Neural cell (in vitro differentiated cells): ENCODE measurements at regions not wholly inside any gene's neighbourhood (a gene's known extent, or its start where the extent isn't known, plus 50 kb on each side); places are given as distances from the start of the nearest gene placed in this dataset.

Experiments used
- H2AFZ ChIP-seq: fragments of 200-600, 300-800 bp; sonication (generic), shearing (Covaris generic); 2 replicates; pipeline ENCODE4 v1.6.0; 2014; ENCODE audit warnings: low read depth, mild to moderate bottlenecking, antibody characterized with exemption, low read length, moderate library complexity
- H3F3A ChIP-seq: fragments of 200-600 bp; shearing (Covaris generic); 2 replicates; pipeline ENCODE4 v1.6.1; 2016; ENCODE audit warnings: mild to moderate bottlenecking, moderate library complexity, mixed read lengths, antibody characterized with exemption, low read length; ENCODE audit not compliant: insufficient read depth, poor library complexity, severe bottlenecking
- H3K27ac ChIP-seq: fragments of 200-600, 300-800 bp; sonication (generic), shearing (Covaris generic); 2 replicates; pipeline ENCODE4 v1.5.1; 2014; ENCODE audit warnings: mild to moderate bottlenecking, low read length, moderate library complexity
- H3K27me3 ChIP-seq: fragments of 300-800, 200-600 bp; sonication (generic), shearing (Covaris generic); 2 replicates; pipeline ENCODE4 v1.6.0; 2014; ENCODE audit warnings: mild to moderate bottlenecking, low read depth, low read length, moderate library complexity; ENCODE audit not compliant: insufficient read depth
- H3K36me3 ChIP-seq: fragments of 300-800, 200-600 bp; sonication (generic), shearing (Covaris generic); 2 replicates; pipeline ENCODE4 v1.5.1; 2014; ENCODE audit warnings: mild to moderate bottlenecking, antibody characterized with exemption, low read length, moderate library complexity; ENCODE audit not compliant: insufficient read depth
- H3K4me2 ChIP-seq: fragments of 300-800, 200-600 bp; sonication (generic), shearing (Covaris generic); 2 replicates; pipeline ENCODE4 v1.6.0; 2014; ENCODE audit warnings: mild to moderate bottlenecking, low read length
- H3K4me3 ChIP-seq: fragments of 300-800, 200-600 bp; sonication (generic), shearing (Covaris generic); 2 replicates; pipeline ENCODE4 v1.5.1; 2014; ENCODE audit warnings: mild to moderate bottlenecking, low read length, moderate library complexity
- H3K79me2 ChIP-seq: fragments of 200-600 bp; shearing (Covaris generic); replicated peaks from 2 replicates; pipeline ENCODE4 v1.6.0; 2014; ENCODE audit warnings: mild to moderate bottlenecking, low read length, moderate library complexity; ENCODE audit not compliant: insufficient read depth
- H3K9ac ChIP-seq: fragments of 300-800, 200-600 bp; sonication (generic), shearing (Covaris generic); 2 replicates; pipeline ENCODE4 v1.6.1; 2016; ENCODE audit warnings: mild to moderate bottlenecking, low read length, mixed read lengths
- H3K9me2 ChIP-seq: fragments of 200-600 bp; shearing (Covaris generic); 2 replicates; pipeline ENCODE4 v1.6.1; 2016; ENCODE audit warnings: mild to moderate bottlenecking, low read length, mixed read lengths; ENCODE audit not compliant: insufficient read depth
- H3K9me3 ChIP-seq: fragments of 200-600, 300-800 bp; sonication (generic), shearing (Covaris generic); 2 replicates; pipeline ENCODE4 v1.6.1; 2016; ENCODE audit warnings: mild to moderate bottlenecking, mixed run types, low read length, moderate library complexity, mixed read lengths
- H4K20me1 ChIP-seq: fragments of 200-600 bp; shearing (Covaris generic); 2 replicates; pipeline ENCODE4 v1.6.1; 2016; ENCODE audit warnings: mild to moderate bottlenecking, mixed run types; ENCODE audit not compliant: insufficient read depth
- EP300 ChIP-seq: fragments of 450-650 bp; conservative IDR thresholded peaks from 2 replicates; pipeline ENCODE4 v1.6.1; 2014; ENCODE audit warnings: antibody characterized with exemption, mild to moderate bottlenecking, moderate library complexity; ENCODE audit not compliant: poor library complexity, severe bottlenecking
- EZH2 ChIP-seq: fragments of 200-600, 300-800 bp; shearing (Covaris generic), sonication (generic); IDR thresholded peaks from 2 replicates; pipeline ENCODE4 v1.6.1; 2014; ENCODE audit warnings: antibody characterized with exemption, low read length, borderline replicate concordance, mild to moderate bottlenecking; ENCODE audit not compliant: insufficient read depth, poor library complexity, severe bottlenecking
- MXI1 ChIP-seq: fragments of 450-650 bp; conservative IDR thresholded peaks from 2 replicates; pipeline ENCODE4 v1.6.1; 2014; ENCODE audit warnings: antibody characterized with exemption, mild to moderate bottlenecking; ENCODE audit not compliant: poor library complexity, severe bottlenecking
- POLR2AphosphoS5 ChIP-seq: IDR thresholded peaks from 2 replicates; pipeline ENCODE4 v1.6.1; 2012
- RAD21 ChIP-seq: fragments of 450-650 bp; conservative IDR thresholded peaks from 2 replicates; pipeline ENCODE4 v1.6.1; 2014; ENCODE audit warnings: antibody characterized with exemption, mild to moderate bottlenecking, moderate library complexity
- SMC3 ChIP-seq: fragments of 450-650 bp; conservative IDR thresholded peaks from 2 replicates; pipeline ENCODE4 v1.6.1; 2014; ENCODE audit warnings: antibody characterized with exemption, mild to moderate bottlenecking, moderate library complexity; ENCODE audit not compliant: poor library complexity
- TAF1 ChIP-seq: IDR thresholded peaks from 2 replicates; pipeline ENCODE4 v1.6.1; 2012; ENCODE audit warnings: low read depth
- TF ChIP-seq, protein P1 (sequence below): fragments of 450-650 bp; IDR thresholded peaks from 2 replicates; pipeline ENCODE4 v1.5.1; 2014; ENCODE audit warnings: antibody characterized with exemption, mild to moderate bottlenecking, moderate library complexity; ENCODE audit not compliant: poor library complexity, severe bottlenecking
- TF ChIP-seq, protein P2 (sequence below): IDR thresholded peaks from 2 replicates; pipeline ENCODE4 v1.6.1; 2012; ENCODE audit warnings: borderline replicate concordance

DNA sequence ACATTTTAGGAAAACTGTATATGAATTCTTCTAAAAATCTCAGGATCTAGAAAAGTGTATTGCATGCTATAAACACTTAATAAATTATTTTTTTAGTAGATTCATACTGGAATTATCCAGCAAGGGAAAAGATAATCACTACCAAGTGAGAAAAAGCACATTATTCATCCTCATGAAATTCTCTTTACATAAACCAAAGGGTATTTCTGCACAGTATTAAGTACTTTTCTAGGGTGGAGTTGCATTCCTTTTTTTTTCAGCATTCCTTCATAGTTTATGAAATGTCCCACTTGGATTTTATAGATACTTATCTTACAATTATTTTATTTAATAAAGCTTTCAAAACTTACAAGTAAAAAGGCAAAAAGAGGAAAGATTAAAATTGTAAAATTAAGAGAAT lies 403.3 kb downstream of the HGF start:
- no peaks in the 10 kb centered on the region for H3K9me3 ChIP-seq
- H3K27ac ChIP-seq: no peak overlapping the region

DNA sequence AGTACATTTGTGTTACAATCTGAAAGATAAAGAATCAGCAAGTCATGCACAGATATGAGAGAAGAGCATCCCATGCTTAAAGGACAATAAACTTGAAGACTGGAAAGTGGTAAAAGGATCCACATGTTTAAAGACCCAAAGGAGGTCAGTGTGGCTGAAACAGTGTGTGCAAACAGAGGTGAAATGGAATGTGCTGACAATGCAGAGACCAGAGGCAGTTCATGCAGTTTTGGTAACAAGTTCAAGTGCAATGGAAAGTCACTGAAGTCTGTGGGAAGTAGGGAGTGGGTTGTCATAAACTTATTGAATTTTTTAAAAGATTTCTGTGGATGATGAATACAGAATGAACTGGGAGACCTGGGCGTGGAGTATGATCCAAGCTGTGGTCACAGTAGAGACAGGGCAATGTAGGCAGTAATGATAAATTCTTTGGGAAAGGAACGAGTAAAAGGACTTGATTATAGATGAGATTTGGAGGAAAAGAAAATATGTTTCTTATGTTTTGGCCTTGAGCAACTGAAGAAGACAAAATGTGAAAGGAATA lies 408.0 kb downstream of the HGF start:
- Histone ChIP-seq H2AFZ (no peak overlapping the region), H3K36me3 (no peaks in the 10 kb centered on the region), H3K4me3 (no peak overlapping the region), H3K4me2 (no peak overlapping the region), H4K20me1 (no peaks in the 10 kb centered on the region), H3K9ac (no peak overlapping the region), H3K27ac (no peak overlapping the region), H3F3A (no peaks in the 10 kb centered on the region), H3K9me2 (no peaks in the 10 kb centered on the region), H3K79me2 (no peaks in the 10 kb centered on the region), H3K27me3 (no peaks in the 10 kb centered on the region), H3K9me3 (no peaks in the 10 kb centered on the region)
- no peak for TF ChIP-seq RAD21
- TF ChIP-seq TAF1: no peak

More for the DNA sequence above, 403.3 kb downstream of the HGF start:
- Histone ChIP-seq H3F3A (no peaks in the 10 kb centered on the region), H3K9ac (no peak overlapping the region), H3K27me3 (no peaks in the 10 kb centered on the region), H3K9me2 (no peaks in the 10 kb centered on the region), H3K4me2 (no peak overlapping the region), H3K36me3 (no peaks in the 10 kb centered on the region), H4K20me1 (no peaks in the 10 kb centered on the region), H3K79me2 (no peaks in the 10 kb centered on the region), H3K4me3 (no peak overlapping the region), H2AFZ (no peak overlapping the region)
- TF ChIP-seq, protein P1, sequence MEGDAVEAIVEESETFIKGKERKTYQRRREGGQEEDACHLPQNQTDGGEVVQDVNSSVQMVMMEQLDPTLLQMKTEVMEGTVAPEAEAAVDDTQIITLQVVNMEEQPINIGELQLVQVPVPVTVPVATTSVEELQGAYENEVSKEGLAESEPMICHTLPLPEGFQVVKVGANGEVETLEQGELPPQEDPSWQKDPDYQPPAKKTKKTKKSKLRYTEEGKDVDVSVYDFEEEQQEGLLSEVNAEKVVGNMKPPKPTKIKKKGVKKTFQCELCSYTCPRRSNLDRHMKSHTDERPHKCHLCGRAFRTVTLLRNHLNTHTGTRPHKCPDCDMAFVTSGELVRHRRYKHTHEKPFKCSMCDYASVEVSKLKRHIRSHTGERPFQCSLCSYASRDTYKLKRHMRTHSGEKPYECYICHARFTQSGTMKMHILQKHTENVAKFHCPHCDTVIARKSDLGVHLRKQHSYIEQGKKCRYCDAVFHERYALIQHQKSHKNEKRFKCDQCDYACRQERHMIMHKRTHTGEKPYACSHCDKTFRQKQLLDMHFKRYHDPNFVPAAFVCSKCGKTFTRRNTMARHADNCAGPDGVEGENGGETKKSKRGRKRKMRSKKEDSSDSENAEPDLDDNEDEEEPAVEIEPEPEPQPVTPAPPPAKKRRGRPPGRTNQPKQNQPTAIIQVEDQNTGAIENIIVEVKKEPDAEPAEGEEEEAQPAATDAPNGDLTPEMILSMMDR: no peak
- TF ChIP-seq EP300 (no peak), EZH2 (no peak), SMC3 (no peak), TAF1 (no peak), RAD21 (no peak), MXI1 (no peak), POLR2AphosphoS5 (no peak)
- TF ChIP-seq, protein P2, sequence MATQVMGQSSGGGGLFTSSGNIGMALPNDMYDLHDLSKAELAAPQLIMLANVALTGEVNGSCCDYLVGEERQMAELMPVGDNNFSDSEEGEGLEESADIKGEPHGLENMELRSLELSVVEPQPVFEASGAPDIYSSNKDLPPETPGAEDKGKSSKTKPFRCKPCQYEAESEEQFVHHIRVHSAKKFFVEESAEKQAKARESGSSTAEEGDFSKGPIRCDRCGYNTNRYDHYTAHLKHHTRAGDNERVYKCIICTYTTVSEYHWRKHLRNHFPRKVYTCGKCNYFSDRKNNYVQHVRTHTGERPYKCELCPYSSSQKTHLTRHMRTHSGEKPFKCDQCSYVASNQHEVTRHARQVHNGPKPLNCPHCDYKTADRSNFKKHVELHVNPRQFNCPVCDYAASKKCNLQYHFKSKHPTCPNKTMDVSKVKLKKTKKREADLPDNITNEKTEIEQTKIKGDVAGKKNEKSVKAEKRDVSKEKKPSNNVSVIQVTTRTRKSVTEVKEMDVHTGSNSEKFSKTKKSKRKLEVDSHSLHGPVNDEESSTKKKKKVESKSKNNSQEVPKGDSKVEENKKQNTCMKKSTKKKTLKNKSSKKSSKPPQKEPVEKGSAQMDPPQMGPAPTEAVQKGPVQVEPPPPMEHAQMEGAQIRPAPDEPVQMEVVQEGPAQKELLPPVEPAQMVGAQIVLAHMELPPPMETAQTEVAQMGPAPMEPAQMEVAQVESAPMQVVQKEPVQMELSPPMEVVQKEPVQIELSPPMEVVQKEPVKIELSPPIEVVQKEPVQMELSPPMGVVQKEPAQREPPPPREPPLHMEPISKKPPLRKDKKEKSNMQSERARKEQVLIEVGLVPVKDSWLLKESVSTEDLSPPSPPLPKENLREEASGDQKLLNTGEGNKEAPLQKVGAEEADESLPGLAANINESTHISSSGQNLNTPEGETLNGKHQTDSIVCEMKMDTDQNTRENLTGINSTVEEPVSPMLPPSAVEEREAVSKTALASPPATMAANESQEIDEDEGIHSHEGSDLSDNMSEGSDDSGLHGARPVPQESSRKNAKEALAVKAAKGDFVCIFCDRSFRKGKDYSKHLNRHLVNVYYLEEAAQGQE: no peak

DNA sequence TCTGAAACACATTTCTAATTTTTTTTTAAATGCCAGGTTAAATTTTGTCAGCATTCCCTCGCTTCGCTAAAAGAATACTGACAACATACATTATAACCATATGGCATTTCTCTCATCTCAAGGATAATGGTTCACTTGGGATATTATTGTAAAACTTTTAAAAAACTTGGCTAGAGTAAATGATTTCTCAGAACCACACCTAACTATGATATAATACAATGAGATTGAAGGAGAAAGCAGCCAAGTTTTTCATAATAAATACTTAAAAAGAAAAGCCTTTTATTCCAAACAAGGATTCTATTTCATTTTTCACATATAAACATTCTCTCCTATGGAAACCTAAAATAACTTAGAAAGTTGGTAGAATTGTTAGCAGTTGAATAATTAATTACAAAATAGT lies 413.9 kb downstream of the HGF start:
- Histone ChIP-seq H3K9me3 (no peaks in the 10 kb centered on the region), H3K27me3 (no peaks in the 10 kb centered on the region), H3K79me2 (no peaks in the 10 kb centered on the region), H4K20me1 (no peaks in the 10 kb centered on the region), H3K36me3 (no peaks in the 10 kb centered on the region), H3K27ac (no peak overlapping the region), H3K9me2 (no peaks in the 10 kb centered on the region), H3K4me2 (no peak overlapping the region), H2AFZ (no peak overlapping the region), H3K4me3 (no peak overlapping the region), H3F3A (no peaks in the 10 kb centered on the region), H3K9ac (no peak overlapping the region)
- no peak for TF ChIP-seq EP300
- no peak for TF ChIP-seq MXI1
